ENCODE measurements at regions not wholly inside any gene's neighbourhood (a gene's known extent, or its start where the extent isn't known, plus 50 kb on each side); places are given as distances from the start of the nearest gene placed in this dataset.

- no peak overlapping the region for H3K4me3 ChIP-seq
- TF ChIP-seq CTCF (IDR thresholded peaks at IDR 0.05) = no peak
- H3K9me3 ChIP-seq = no peaks in the 10 kb centered on the region
- intact Hi-C loops (cut with DNase I; ENCODE audit: low total_unique reads) = no loop called here
- H3K27me3 ChIP-seq = no peaks in the 10 kb centered on the region
- no peak overlapping the region for H3K27ac ChIP-seq
- no peaks in the 10 kb centered on the region for H3K4me1 ChIP-seq
- no peaks in the 10 kb centered on the region for H3K36me3 ChIP-seq
- no peak for DNase-seq
These were observed 221.1 kb upstream of the P2RY1 start for GRCh38 chr3:152613851-152614250.

GRCh38 chr3:152615681-152616080, 219.2 kb upstream of the P2RY1 start:
- DNase-seq = no peak
- Histone ChIP-seq H3K4me3 (no peak overlapping the region), H3K4me1 (no peaks in the 10 kb centered on the region), H3K9me3 (no peaks in the 10 kb centered on the region), H3K36me3 (no peaks in the 10 kb centered on the region), H3K27ac (no peak overlapping the region), H3K27me3 (no peaks in the 10 kb centered on the region)
- intact Hi-C loops (cut with DNase I; ENCODE audit: low total_unique reads) = no loop called here
- no peak for TF ChIP-seq CTCF (IDR thresholded peaks at IDR 0.05)

GRCh38 chr3:152617609-152618008, 217.3 kb upstream of the P2RY1 start:
- H3K9me3 ChIP-seq = no peaks in the 10 kb centered on the region

GRCh38 chr3:152618529-152618928, 216.4 kb upstream of the P2RY1 start:
- intact Hi-C loops (cut with DNase I; ENCODE audit: low total_unique reads) = no loop called here
- Histone ChIP-seq H3K4me3 (no peak overlapping the region), H3K27me3 (no peaks in the 10 kb centered on the region), H3K27ac (no peak overlapping the region), H3K4me1 (no peaks in the 10 kb centered on the region), H3K36me3 (no peaks in the 10 kb centered on the region), H3K9me3 (no peaks in the 10 kb centered on the region)
- DNase-seq = no peak
- no peak for TF ChIP-seq CTCF (IDR thresholded peaks at IDR 0.05)

More at GRCh38 chr3:152617609-152618008, 217.3 kb upstream of the P2RY1 start:
- H3K27ac ChIP-seq = no peak overlapping the region
- H3K27me3 ChIP-seq = no peaks in the 10 kb centered on the region
- intact Hi-C loops (cut with DNase I; ENCODE audit: low total_unique reads) = no loop called here
- no peaks in the 10 kb centered on the region for H3K36me3 ChIP-seq
- no peaks in the 10 kb centered on the region for H3K4me1 ChIP-seq
- no peak for TF ChIP-seq CTCF (IDR thresholded peaks at IDR 0.05)
- no peak overlapping the region for H3K4me3 ChIP-seq
- DNase-seq = no peak

GRCh38 chr3:152619691-152620090, 215.2 kb upstream of the P2RY1 start:
- Histone ChIP-seq H3K36me3 (no peaks in the 10 kb centered on the region), H3K27ac (no peak overlapping the region), H3K4me1 (no peaks in the 10 kb centered on the region), H3K9me3 (no peaks in the 10 kb centered on the region), H3K27me3 (no peaks in the 10 kb centered on the region), H3K4me3 (no peak overlapping the region)
- DNase-seq = no peak
- TF ChIP-seq CTCF (IDR thresholded peaks at IDR 0.05) = no peak
- intact Hi-C loops (cut with DNase I; ENCODE audit: low total_unique reads) = no loop called here

- no peak for TF ChIP-seq CTCF (IDR thresholded peaks at IDR 0.05)
- intact Hi-C loops (cut with DNase I; ENCODE audit: low total_unique reads) = no loop called here
- no peak for DNase-seq
- no peaks in the 10 kb centered on the region for H3K4me1 ChIP-seq
- H3K27me3 ChIP-seq = no peaks in the 10 kb centered on the region
- no peak overlapping the region for H3K4me3 ChIP-seq
- no peak overlapping the region for H3K27ac ChIP-seq
- H3K9me3 ChIP-seq = no peaks in the 10 kb centered on the region
- no peaks in the 10 kb centered on the region for H3K36me3 ChIP-seq
These were observed 214.5 kb upstream of the P2RY1 start for GRCh38 chr3:152620395-152620794.
